AG04450 (cell line): ENCODE measurements at regions not wholly inside any gene's neighbourhood (a gene's known extent, or its start where the extent isn't known, plus 50 kb on each side); places are given as distances from the start of the nearest gene placed in this dataset.

Experiments used
- CTCF ChIA-PET: fragments of 300-600, 350-600 bp; formaldehyde crosslinking; extraction: SDS; loops from one replicate; lab custom pipeline; 2022; ENCODE audit warnings: antibody characterized with exemption, inconsistent platforms; lab: Charles Lee
- POLR2A ChIA-PET: fragments of 350-600 bp; formaldehyde crosslinking; extraction: SDS; loops from one replicate; lab custom pipeline; 2021; ENCODE audit warnings: antibody characterized with exemption, inconsistent platforms; lab: Yijun Ruan, JAX
- DNase-seq: peaks from one replicate; pipeline ENCODE4 v3.0.0-alpha.2; 2011; ENCODE audit warnings: low read depth, low spot score
- H3K27ac ChIP-seq: one replicate; pipeline ENCODE4 v1.5.1; 2012; ENCODE audit warnings: low read depth, low read length, control low read depth
- H3K27me3 ChIP-seq: one replicate; pipeline ENCODE4 v1.6.0; 2012; ENCODE audit warnings: low read length; ENCODE audit not compliant: control insufficient read depth, insufficient read depth
- H3K4me3 ChIP-seq: 2 replicates; pipeline ENCODE4 v1.5.1; 2011; ENCODE audit warnings: mild to moderate bottlenecking, low read depth, low read length, control low read depth
- H3K9me3 ChIP-seq: 2 replicates; pipeline ENCODE4 v1.5.1; 2012; ENCODE audit warnings: low read length; ENCODE audit not compliant: control insufficient read depth, insufficient read depth
- TF ChIP-seq, protein P1 (sequence below): IDR thresholded peaks from 2 replicates; pipeline ENCODE4 v1.5.1; 2011; ENCODE audit warnings: low read depth, low read length, control low read depth, inconsistent platforms

DNA sequence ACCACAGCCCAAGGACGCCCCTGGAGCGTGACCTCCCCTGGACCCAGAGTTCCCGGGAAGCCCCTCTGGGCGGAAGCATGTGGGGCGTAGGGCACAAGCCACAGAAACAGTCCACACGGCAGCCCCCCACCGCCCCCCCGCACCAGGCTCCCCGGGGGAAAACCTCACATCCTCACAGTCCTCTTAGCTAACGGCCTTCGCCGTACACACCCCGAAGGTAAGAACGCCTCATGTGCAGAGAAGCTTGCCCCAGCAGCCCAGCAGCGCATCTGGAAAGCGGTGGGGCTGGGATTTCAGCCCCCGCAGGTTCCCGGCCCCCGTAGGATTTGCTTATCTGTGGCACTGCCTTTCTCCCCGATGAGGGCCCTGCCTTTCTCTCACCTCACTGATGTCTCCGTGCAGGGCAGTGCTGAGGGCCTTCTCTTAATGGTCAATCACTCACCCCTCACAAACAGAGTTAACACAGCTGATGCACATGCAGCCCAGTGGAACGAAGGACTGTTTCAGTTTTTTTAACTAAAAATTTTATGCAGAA is 309.2 kb downstream of the BRD1 start:
- H3K27me3 ChIP-seq = no peaks in the 10 kb centered on the region
- POLR2A ChIA-PET = no interaction called here
- CTCF ChIA-PET = no interaction called here
- H3K27ac ChIP-seq = no peak overlapping the region
- DNase-seq = no peak
- TF ChIP-seq, protein P1, sequence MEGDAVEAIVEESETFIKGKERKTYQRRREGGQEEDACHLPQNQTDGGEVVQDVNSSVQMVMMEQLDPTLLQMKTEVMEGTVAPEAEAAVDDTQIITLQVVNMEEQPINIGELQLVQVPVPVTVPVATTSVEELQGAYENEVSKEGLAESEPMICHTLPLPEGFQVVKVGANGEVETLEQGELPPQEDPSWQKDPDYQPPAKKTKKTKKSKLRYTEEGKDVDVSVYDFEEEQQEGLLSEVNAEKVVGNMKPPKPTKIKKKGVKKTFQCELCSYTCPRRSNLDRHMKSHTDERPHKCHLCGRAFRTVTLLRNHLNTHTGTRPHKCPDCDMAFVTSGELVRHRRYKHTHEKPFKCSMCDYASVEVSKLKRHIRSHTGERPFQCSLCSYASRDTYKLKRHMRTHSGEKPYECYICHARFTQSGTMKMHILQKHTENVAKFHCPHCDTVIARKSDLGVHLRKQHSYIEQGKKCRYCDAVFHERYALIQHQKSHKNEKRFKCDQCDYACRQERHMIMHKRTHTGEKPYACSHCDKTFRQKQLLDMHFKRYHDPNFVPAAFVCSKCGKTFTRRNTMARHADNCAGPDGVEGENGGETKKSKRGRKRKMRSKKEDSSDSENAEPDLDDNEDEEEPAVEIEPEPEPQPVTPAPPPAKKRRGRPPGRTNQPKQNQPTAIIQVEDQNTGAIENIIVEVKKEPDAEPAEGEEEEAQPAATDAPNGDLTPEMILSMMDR = no peak
- H3K4me3 ChIP-seq = no peak overlapping the region
- H3K9me3 ChIP-seq = peaks cover 80% of the 10 kb centered on the region

DNA sequence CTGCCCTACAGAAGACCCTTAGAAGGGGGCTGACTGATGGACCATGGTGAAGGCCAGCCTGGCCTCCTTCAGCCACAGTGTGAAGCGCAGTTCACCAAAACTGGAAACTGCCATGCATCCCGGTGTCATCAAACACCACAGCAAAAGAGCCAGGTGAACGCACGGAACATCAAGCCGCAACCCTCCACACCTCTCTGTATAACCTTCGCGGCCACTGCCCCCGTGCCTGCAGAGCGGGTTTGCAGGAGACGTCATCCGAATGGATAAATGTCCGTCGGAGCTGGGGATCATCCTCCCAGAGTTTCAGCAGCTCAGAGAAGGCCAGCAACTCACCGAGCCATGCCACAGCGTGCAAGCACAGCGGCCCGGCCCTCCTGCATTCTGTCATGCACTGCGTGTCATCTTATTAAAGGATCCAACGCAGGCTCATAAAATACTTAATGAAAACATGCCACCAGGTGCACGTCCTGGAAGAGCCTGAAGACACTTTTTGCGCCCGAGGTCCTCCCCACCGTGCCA is 309.9 kb downstream of the BRD1 start:
- no peak overlapping the region for H3K4me3 ChIP-seq
- no peaks in the 10 kb centered on the region for H3K27me3 ChIP-seq
- H3K27ac ChIP-seq = no peak overlapping the region
- peaks cover 78% of the 10 kb centered on the region for H3K9me3 ChIP-seq
- TF ChIP-seq, protein P1 = no peak
- POLR2A ChIA-PET = no interaction called here
- no peak for DNase-seq
- CTCF ChIA-PET = no interaction called here

DNA sequence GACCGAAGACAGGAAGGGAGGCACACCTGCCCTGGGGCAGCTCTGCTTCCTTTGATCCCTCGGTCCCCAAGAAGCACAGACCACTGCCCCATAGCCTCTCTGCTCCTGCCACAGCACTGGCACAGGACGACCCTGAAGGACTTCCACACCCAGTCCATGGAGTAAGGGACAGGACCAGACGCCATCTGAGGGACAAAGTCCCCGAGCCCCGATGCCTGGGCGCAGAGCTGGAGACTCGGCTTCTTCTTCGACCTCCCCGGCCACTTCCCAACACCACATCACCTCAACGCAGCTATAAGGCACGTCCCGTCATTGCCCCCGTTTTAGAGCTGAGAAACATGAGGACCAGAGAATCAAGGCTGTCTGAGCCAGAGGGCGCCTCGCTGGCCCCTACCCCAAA is 310.5 kb downstream of the BRD1 start:
- ChIA-PET CTCF (no interaction called here), POLR2A (no interaction called here)
- H3K27me3 ChIP-seq = no peaks in the 10 kb centered on the region
- DNase-seq = no peak
- TF ChIP-seq, protein P1 = no peak
- H3K9me3 ChIP-seq = peaks cover 73% of the 10 kb centered on the region
- no peak overlapping the region for H3K27ac ChIP-seq
- no peak overlapping the region for H3K4me3 ChIP-seq

DNA sequence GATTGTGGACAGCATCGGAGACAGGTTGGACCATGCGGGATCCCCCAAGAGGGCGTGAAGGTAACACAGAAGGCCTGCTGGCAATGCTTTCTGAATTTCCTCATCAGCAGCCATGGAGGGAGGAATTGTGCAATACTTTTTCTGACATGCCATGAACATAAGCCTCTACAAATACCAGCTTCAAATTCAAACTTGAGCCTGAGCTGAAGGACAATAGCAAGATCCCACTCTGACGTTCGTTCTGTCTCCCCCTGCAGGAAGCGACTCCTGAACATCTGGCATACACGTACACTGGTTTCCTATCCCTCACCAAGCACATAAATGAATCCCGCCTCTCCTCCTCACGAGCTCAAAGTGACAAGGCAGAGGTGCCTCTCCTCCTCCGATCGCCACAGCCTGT is 312.2 kb downstream of the BRD1 start:
- Histone ChIP-seq H3K9me3 (peaks cover 59% of the 10 kb centered on the region), H3K4me3 (no peak overlapping the region), H3K27me3 (no peaks in the 10 kb centered on the region), H3K27ac (no peak overlapping the region)
- TF ChIP-seq, protein P1 = no peak
- DNase-seq = no peak
- ChIA-PET CTCF (no interaction called here), POLR2A (no interaction called here)

DNA sequence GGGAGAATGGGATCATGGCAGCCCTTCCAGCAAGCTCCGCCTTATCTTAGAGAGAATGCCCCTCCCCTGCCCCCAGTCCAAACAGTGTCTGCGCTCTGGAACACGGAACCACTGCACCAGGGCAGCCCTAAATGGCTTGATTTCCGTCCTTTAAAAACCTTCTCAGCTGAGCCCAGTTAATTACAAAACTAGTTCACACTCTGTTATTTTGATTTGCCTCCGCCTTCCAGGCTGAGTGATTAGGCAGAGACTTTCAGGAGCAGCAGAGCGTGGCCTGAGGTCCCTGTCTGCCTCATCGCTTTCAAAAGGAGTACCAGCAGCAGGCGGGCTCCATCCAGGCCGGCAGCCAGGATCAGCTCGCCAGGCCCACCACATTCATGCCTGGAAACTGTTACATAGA is 313.0 kb downstream of the BRD1 start:
- ChIA-PET POLR2A (no interaction called here), CTCF (no interaction called here)
- no peak for DNase-seq
- no peaks in the 10 kb centered on the region for H3K27me3 ChIP-seq
- TF ChIP-seq, protein P1 = no peak
- peaks cover 56% of the 10 kb centered on the region for H3K9me3 ChIP-seq
- no peak overlapping the region for H3K27ac ChIP-seq
- no peak overlapping the region for H3K4me3 ChIP-seq
